ENCODE measurements at regions not wholly inside any gene's neighbourhood (a gene's known extent, or its start where the extent isn't known, plus 50 kb on each side); places are given as distances from the start of the nearest gene placed in this dataset.

GRCh38 chr14:101044741-101045140 is 141.2 kb upstream of the RTL1 start:
- no peak for FAIRE-seq

DNA sequence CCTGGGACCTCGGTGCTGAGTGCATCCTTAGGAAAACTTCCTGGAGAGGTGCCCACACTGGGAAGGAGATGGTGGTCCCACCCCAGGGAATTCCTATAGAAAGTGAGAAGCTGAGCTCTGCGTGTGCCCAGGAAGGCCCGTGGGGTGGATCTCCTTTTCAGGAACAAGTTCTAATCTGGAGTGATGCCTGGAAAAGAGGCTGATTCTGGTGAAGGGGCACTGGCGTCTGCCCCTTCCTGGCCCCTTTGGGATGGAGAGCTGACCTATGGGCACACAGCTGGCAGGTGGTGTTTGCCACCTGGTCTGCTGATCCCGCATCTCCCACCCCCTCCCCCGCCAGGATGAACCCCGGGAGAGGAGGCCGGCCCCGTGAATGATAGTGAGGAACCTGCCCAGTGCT is 142.0 kb upstream of the RTL1 start:
- FAIRE-seq = no peak
- no peak for DNase-seq (ENCODE audit: low spot score)

More at GRCh38 chr14:101044741-101045140, 141.2 kb upstream of the RTL1 start:
- DNase-seq (ENCODE audit: low spot score) = no peak

DNA sequence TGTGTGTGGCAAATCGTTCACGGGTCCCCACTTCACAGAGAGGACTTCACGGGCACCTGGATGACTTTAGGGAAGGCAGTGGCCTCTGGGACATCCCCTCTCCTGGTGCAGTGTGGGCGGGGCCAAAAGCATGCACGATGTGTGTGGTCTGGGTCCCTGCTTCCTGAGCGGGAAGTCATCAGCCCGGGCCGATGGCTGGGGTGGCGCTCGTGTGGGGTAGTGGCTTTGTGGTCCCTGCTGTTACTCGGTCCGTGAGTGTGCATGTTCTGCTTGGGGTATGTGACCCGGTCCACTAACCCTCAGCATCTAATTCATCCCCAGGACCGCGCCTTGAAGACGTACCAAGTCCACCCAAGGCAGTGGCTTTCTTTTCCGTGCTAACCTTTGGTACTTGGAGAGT is 142.5 kb upstream of the RTL1 start:
- DNase-seq (ENCODE audit: low spot score) (no peak), FAIRE-seq (no peak)

DNA sequence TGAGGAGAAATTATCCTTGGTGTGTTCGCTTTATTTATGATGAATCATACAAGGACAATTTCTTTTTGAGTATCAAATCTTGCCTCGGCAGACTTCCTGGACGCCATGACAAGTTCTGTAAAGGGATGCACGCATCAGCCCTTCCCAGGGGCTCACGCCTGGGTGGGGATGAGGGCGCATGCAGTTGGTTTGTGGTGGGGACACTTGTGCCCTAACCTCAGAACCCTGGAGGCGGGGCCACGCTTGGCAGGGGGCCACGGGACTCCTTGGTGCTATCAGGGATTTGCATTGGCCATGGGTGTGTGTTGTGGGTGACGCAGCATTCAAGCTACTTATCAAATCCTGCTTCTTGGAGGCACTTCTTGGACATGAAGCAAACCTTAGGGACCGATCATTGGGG is 143.8 kb upstream of the RTL1 start:
- DNase-seq (ENCODE audit: low spot score) = no peak
- no peak for FAIRE-seq

DNA sequence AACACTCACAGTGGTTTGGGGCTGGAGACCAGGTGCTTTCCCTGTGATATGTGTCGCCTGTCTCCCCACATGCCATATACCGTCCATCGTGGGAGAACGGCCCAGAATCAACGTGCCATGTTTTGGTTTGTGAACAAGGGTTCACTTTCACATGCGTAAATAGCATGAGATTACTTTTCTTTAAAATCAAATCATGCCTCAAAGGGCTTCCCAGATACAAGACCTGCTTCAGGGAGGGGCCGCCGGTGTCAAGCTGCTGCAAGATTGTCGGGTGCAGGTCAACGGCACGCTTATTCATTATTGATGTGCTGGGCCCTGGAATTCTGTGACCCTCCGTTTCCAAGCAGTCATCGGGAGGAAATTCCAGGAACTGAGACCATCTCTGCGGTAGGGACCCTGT is 145.2 kb upstream of the RTL1 start:
- DNase-seq (ENCODE audit: low spot score) = no peak
- FAIRE-seq = no peak

GRCh38 chr14:101049511-101049910 is 146.0 kb upstream of the RTL1 start:
- no peak for FAIRE-seq
- DNase-seq (ENCODE audit: low spot score) = no peak

- FAIRE-seq (no peak), DNase-seq (ENCODE audit: low spot score) (no peak)
Measured at GRCh38 chr14:101049942-101050341, 146.4 kb upstream of the RTL1 start.

DNA sequence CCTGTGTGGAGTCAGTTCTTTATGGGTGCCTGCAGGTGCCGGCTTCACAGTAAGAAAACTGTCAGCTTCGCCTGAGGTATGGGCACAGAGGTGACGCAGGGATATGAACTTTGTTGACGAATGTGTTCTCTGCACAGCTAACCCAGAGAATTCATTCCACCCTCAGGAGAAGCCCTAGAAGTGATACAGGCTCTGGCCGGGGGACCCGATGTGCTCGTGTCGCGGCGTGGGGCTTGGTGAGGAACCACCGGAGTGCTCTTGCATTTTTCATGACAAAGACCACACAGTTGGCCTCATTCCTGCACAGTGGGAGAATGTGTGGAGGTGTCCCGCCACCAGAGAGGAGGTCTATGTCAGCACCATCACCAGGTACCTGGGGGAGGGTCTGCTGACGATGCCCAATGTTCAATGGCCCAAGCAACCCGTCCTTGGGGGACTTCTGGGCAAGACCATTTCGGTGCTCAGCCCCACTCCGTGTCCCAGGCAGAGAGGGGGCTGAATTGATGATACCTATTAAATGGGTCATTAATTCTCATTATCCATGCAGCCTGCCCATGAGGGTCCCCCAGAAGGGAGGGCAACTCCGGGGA is 147.5 kb upstream of the RTL1 start:
- DNase-seq (ENCODE audit: low spot score) (no peak), FAIRE-seq (no peak)

DNA sequence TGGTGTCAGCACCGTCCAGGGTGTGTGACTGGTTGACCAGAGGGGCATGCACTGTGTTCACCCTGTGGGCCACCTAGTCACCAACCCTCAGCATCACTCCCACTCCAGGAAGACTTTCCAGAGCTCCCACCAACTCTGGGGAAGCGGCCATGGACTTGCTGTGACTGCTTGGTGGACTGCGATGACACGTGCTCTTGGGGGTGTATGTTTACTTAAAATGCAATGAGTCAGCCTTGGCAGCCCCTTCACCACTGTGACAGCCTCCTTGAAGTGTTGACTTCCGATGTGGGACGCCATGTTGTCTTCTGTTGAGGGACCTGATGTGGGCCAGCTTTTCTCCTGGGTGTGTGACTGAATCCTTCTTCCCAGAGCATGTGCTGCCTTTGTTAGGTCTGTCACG is 151.1 kb upstream of the RTL1 start:
- no peak for DNase-seq (ENCODE audit: low spot score)
- no peak for FAIRE-seq

DNA sequence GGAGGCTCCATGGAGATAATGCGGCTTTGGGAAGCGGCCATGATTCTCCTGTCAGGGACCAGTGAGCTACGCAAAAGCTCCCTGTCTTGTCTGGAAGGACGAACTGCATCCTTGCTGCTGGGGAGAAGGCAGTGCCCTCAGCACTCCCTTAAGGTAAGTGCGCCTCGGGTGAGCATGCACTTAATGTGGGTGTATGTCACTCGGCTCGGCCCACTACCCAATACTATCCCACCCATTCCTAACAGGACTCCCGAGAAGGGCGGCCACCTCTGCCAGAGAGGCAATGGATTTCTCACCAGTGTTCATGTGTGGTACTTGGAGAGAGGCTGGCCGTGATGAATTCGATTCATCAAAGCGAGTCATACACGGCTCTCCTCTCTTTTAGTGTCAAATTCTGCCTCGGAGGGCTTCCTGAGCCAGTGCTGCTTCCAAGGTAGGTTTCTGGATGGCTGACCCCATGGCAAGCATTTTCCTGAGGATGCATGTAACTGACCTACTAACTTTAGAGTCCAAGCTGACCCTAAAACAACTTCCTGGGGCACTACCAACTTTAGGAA is 151.7 kb upstream of the RTL1 start:
- FAIRE-seq (no peak), DNase-seq (ENCODE audit: low spot score) (no peak)

DNA sequence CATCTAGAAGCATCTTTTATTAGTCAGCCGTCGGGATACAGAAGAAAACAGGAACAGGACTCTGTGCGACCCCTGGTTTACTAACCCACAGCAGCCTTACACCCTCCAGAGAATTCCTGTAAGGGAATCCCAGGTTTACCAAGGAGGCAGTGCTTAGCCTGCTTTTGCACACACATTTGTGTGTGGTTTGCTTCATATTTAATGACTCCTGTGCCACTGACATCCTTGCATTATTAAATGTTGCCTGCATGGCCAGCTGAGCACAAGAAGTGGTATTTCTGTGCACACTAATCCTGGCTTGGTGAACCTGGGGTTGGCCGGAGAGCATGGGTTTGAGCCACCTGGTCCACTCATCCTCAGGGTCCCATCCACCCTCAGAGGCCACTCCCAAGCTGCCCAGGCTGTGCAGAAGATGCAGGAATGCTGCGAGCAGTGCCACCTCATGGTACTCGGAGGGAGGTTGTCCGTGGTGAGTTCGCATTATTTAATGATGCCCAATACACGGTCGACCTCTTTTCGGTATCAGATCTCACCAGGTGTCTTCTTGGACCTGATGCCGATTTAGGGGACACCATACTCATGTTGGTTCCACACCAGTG is 152.4 kb upstream of the RTL1 start:
- FAIRE-seq (no peak), DNase-seq (ENCODE audit: low spot score) (no peak)

GRCh38 chr14:101056446-101056845 is 152.9 kb upstream of the RTL1 start:
- FAIRE-seq (no peak), DNase-seq (ENCODE audit: low spot score) (no peak)

DNA sequence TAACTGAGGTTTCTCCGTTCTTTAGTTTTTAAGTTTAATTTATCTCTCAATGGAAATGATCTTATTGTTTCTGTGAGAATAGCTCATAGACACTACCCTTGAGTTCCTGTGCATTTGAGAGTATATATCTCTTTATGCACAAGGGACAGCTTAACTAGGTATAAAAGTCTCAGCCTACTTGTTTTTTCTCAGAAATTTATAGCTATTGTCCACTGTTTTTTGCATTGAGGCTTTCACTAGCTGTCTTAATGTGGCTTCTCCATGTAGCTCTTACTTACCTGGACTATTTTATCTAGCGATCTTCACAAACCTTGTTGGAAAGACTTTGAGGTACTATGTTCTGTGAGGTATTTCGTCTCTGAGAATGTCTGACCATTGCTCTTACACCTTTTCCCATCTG is 153.9 kb upstream of the RTL1 start:
- FAIRE-seq (no peak), DNase-seq (ENCODE audit: low spot score) (no peak)

DNA sequence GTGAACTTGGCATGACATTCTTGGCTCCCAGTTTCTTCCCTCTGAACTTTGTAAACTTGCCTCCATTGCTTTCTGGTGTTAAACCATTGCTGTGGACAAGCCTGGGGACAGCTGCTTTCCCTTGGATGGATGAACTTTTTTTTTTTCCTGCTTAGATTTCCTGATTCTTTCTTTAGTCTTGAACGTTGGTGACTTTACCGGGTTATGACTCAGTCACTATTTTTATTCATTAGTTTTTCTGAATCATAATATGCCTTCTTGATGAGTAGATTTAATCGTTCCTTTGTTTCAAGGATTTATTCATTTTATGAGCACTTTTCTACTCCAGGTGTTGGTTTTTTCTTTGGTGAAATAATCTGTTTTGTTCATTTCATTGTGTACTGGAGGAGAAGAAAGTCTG is 155.0 kb upstream of the RTL1 start:
- FAIRE-seq = no peak
- no peak for DNase-seq (ENCODE audit: low spot score)

- no peak for FAIRE-seq
- DNase-seq (ENCODE audit: low spot score) = no peak
Measured at GRCh38 chr14:101060171-101060601, 156.7 kb upstream of the RTL1 start.

DNA sequence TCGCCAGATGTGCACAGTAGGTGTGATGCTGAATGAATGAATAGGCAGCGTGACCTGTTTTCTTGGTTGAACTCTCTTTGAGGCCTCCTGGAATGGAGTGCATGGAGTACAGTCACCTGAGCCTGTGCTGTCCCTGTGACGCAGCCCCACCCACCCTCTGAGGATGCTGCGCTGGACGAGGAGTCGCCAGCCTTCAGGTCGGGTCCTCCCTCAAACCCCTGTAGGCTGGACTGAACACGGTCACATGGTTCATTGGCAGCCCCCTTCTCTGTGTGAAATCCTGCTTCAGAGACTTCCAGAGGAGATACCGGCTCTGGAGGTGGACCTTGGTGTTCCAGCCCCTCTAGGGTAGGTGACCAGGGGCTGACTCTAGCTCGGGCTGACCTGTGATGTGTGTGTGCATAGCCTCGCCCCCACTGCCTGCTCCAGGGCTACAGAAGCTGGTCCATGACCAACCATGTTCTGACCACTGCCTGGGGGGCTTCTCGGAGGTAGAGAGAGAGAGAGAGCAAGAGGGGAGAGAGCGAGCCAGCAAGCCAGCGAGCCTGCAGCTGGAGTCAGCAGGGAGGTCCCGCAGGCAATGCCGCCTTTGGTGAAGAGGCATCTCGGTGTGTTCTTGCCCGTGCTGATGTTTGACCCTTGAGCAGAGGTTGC is 158.0 kb upstream of the RTL1 start:
- FAIRE-seq (no peak), DNase-seq (ENCODE audit: low spot score) (no peak)

DNA sequence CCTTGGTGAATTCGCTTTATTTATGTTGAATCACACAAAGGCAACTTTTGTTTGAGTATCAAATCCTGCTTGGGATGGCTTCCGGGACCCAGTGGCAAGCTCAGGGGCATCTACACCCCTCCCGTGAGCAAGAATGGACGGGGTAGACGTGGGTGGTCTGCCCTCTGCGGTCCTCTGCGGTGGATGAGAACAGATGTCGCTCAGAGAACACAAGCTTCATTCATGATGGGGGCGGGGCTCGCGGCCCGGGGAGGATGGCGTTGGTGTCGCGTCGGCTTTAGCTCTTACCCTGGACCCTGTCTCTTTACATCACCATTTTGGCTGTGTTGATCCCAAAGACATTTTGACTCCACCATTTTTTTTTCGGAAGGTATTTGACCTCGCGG is 158.5 kb upstream of the RTL1 start:
- DNase-seq (ENCODE audit: low spot score) = no peak
- FAIRE-seq = no peak

DNA sequence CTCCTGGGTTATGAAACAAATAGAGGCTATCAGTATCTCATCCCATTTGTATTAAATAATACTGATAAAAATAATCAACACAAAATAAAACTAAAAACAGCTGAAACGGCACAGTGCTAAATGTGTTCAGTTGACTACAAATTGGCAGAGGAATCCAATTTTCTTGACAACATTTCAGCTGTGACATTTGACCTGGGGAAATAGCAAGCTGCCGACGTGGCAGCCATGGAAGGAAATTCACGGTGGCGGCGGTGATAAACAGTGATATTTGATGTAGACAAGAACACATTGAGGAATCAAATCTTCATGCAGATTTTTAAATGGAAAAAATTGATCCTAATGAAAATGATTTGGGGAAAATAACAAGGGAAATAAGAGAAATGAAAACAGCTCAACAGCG is 159.1 kb upstream of the RTL1 start:
- DNase-seq (ENCODE audit: low spot score) = no peak
- FAIRE-seq = no peak

- DNase-seq (ENCODE audit: low spot score) = no peak
- no peak for FAIRE-seq
Measured at GRCh38 chr14:101063121-101063520, 159.6 kb upstream of the RTL1 start.

GRCh38 chr14:101064121-101064661 is 160.7 kb upstream of the RTL1 start:
- no peak for FAIRE-seq
- DNase-seq (ENCODE audit: low spot score) = no peak

GRCh38 chr14:101064718-101065117 is 161.2 kb upstream of the RTL1 start:
- FAIRE-seq (no peak), DNase-seq (ENCODE audit: low spot score) (no peak)

GRCh38 chr14:101065246-101065645 is 161.7 kb upstream of the RTL1 start:
- DNase-seq (ENCODE audit: low spot score) (no peak), FAIRE-seq (no peak)
